ENCODE measurements at regions not wholly inside any gene's neighbourhood (a gene's known extent, or its start where the extent isn't known, plus 50 kb on each side); places are given as distances from the start of the nearest gene placed in this dataset.

- peaks cover 2% of the 10 kb centered on the region for H3K9me3 Mint-ChIP-seq (ENCODE audit: insufficient read depth)
- Histone ChIP-seq H3K4me1 (ENCODE audit: control insufficient read depth in 2 of 2, insufficient read depth in 2 of 2, low read length in 2 of 2) (no peaks in the 10 kb centered on the region), H3K4me2 (replicated peaks; ENCODE audit: low read depth, low read length, poor library complexity, severe bottlenecking) (no peak overlapping the region), H3K36me3 (replicated peaks in 1 of 2; ENCODE audit: control extremely low read depth in 1 of 2, control insufficient read depth in 1 of 2, extremely low read depth in 1 of 2, insufficient read depth in 2 of 2, low read length in 1 of 2) (no peaks in the 10 kb centered on the region), H2AFZ (ENCODE audit: insufficient read depth, low read depth, low read length, poor library complexity, severe bottlenecking) (no peak overlapping the region), H3K27ac (ENCODE audit: low read length in 2 of 2) (no peak overlapping the region), H3K9me3 (ENCODE audit: control extremely low read depth in 1 of 3, control insufficient read depth in 2 of 3, insufficient read depth in 1 of 3, low read length in 2 of 3) (no peaks in the 10 kb centered on the region), H3K27me3 (replicated peaks in 1 of 4; ENCODE audit: control extremely low read depth in 1 of 4, control insufficient read depth in 3 of 4, insufficient read depth in 4 of 4, low read length in 3 of 4) (no peaks in the 10 kb centered on the region), H3K79me2 (ENCODE audit: control insufficient read depth, insufficient read depth, low read length) (no peaks in the 10 kb centered on the region), H4K20me1 (ENCODE audit: control insufficient read depth, insufficient read depth, low read length, poor library complexity, severe bottlenecking) (no peaks in the 10 kb centered on the region), H3K4me3 (ENCODE audit: control extremely low read depth in 1 of 5, extremely low read depth in 1 of 5, insufficient read depth in 1 of 5, low read depth in 2 of 5, low read length in 4 of 5) (no peak overlapping the region), H3K9ac (ENCODE audit: low read length) (no peak overlapping the region)
- no peak overlapping the region for H3K4me3 Mint-ChIP-seq
- no peak overlapping the region for H3K27ac Mint-ChIP-seq
- 100% methylated on average over 1 of the region's 2 CpGs for WGBS (ENCODE audit: insufficient coverage)
- ATAC-seq (ENCODE audit: low read depth), result no peak
- no peaks in the 10 kb centered on the region for H3K4me1 Mint-ChIP-seq
- no peaks in the 10 kb centered on the region for H3K27me3 Mint-ChIP-seq
- CTCF ChIA-PET, result no interaction called here
- POLR2A ChIA-PET, result no interaction called here
- DNase-seq, result no peak
- TF ChIP-seq EZH2 (IDR thresholded peaks at IDR 0.05; ENCODE audit: borderline replicate concordance, insufficient read depth, low read depth, low read length, poor library complexity, severe bottlenecking), result no peak
- TF ChIP-seq, protein P1, sequence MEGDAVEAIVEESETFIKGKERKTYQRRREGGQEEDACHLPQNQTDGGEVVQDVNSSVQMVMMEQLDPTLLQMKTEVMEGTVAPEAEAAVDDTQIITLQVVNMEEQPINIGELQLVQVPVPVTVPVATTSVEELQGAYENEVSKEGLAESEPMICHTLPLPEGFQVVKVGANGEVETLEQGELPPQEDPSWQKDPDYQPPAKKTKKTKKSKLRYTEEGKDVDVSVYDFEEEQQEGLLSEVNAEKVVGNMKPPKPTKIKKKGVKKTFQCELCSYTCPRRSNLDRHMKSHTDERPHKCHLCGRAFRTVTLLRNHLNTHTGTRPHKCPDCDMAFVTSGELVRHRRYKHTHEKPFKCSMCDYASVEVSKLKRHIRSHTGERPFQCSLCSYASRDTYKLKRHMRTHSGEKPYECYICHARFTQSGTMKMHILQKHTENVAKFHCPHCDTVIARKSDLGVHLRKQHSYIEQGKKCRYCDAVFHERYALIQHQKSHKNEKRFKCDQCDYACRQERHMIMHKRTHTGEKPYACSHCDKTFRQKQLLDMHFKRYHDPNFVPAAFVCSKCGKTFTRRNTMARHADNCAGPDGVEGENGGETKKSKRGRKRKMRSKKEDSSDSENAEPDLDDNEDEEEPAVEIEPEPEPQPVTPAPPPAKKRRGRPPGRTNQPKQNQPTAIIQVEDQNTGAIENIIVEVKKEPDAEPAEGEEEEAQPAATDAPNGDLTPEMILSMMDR (IDR thresholded peaks at IDR 0.05), result no peak
- intact Hi-C loops (cut with micrococcal nuclease), result no loop called here
Observed at GRCh38 chr14:47966076-47966810, 290.8 kb upstream of the MDGA2 start.

GRCh38 chr14:47961634-47962033 lies 286.2 kb upstream of the MDGA2 start:
- H3K27me3 ChIP-seq (replicated peaks in 1 of 4; ENCODE audit: control extremely low read depth in 1 of 4, control insufficient read depth in 3 of 4, insufficient read depth in 4 of 4, low read length in 3 of 4), result no peaks in the 10 kb centered on the region
- H3K4me2 ChIP-seq (replicated peaks; ENCODE audit: low read depth, low read length, poor library complexity, severe bottlenecking), result no peak overlapping the region
- ChIA-PET POLR2A (no interaction called here), CTCF (no interaction called here)
- H3K36me3 ChIP-seq (replicated peaks in 1 of 2; ENCODE audit: control extremely low read depth in 1 of 2, control insufficient read depth in 1 of 2, extremely low read depth in 1 of 2, insufficient read depth in 2 of 2, low read length in 1 of 2), result no peaks in the 10 kb centered on the region
- Mint-ChIP-seq H3K9me3 (ENCODE audit: insufficient read depth) (no peaks in the 10 kb centered on the region), H3K27ac (no peak overlapping the region), H3K4me3 (no peak overlapping the region), H3K27me3 (no peaks in the 10 kb centered on the region), H3K4me1 (no peaks in the 10 kb centered on the region)
- TF ChIP-seq, protein P1 (IDR thresholded peaks at IDR 0.05), result no peak
- no peak for TF ChIP-seq EZH2 (IDR thresholded peaks at IDR 0.05; ENCODE audit: borderline replicate concordance, insufficient read depth, low read depth, low read length, poor library complexity, severe bottlenecking)
- DNase-seq (no peak), ATAC-seq (ENCODE audit: low read depth) (no peak)
- no peak overlapping the region for H2AFZ ChIP-seq (ENCODE audit: insufficient read depth, low read depth, low read length, poor library complexity, severe bottlenecking)
- no peaks in the 10 kb centered on the region for H4K20me1 ChIP-seq (ENCODE audit: control insufficient read depth, insufficient read depth, low read length, poor library complexity, severe bottlenecking)
- no peaks in the 10 kb centered on the region for H3K79me2 ChIP-seq (ENCODE audit: control insufficient read depth, insufficient read depth, low read length)
- no peaks in the 10 kb centered on the region for H3K4me1 ChIP-seq (ENCODE audit: control insufficient read depth in 2 of 2, insufficient read depth in 2 of 2, low read length in 2 of 2)
- H3K27ac ChIP-seq (ENCODE audit: low read length in 2 of 2), result no peak overlapping the region
- no CpG with 5 or more reads among the region's 3 CpGs for WGBS (ENCODE audit: insufficient coverage)
- intact Hi-C loops (cut with micrococcal nuclease), result no loop called here
- H3K4me3 ChIP-seq (ENCODE audit: control extremely low read depth in 1 of 5, extremely low read depth in 1 of 5, insufficient read depth in 1 of 5, low read depth in 2 of 5, low read length in 4 of 5), result no peak overlapping the region
- H3K9me3 ChIP-seq (ENCODE audit: control extremely low read depth in 1 of 3, control insufficient read depth in 2 of 3, insufficient read depth in 1 of 3, low read length in 2 of 3), result no peaks in the 10 kb centered on the region
- H3K9ac ChIP-seq (ENCODE audit: low read length), result no peak overlapping the region
